ENCODE measurements at regions not wholly inside any gene's neighbourhood (a gene's known extent, or its start where the extent isn't known, plus 50 kb on each side); places are given as distances from the start of the nearest gene placed in this dataset.

- Histone ChIP-seq H3K36me3 (replicated peaks in 1 of 2) (no peaks in the 10 kb centered on the region), H3K27me3 (no peaks in the 10 kb centered on the region), H3K4me3 (no peak overlapping the region), H3K9me3 (replicated peaks in 1 of 3) (no peaks in the 10 kb centered on the region), H3K27ac (no peak overlapping the region), H3K4me1 (replicated peaks in 1 of 2) (no peaks in the 10 kb centered on the region)
- 78 to 84% (median 79%) methylated on average over 2 of the region's 2 CpGs for WGBS, 4 donors
- no peak for TF ChIP-seq POLR2A (IDR thresholded peaks at IDR 0.05)
- TF ChIP-seq, protein P1, sequence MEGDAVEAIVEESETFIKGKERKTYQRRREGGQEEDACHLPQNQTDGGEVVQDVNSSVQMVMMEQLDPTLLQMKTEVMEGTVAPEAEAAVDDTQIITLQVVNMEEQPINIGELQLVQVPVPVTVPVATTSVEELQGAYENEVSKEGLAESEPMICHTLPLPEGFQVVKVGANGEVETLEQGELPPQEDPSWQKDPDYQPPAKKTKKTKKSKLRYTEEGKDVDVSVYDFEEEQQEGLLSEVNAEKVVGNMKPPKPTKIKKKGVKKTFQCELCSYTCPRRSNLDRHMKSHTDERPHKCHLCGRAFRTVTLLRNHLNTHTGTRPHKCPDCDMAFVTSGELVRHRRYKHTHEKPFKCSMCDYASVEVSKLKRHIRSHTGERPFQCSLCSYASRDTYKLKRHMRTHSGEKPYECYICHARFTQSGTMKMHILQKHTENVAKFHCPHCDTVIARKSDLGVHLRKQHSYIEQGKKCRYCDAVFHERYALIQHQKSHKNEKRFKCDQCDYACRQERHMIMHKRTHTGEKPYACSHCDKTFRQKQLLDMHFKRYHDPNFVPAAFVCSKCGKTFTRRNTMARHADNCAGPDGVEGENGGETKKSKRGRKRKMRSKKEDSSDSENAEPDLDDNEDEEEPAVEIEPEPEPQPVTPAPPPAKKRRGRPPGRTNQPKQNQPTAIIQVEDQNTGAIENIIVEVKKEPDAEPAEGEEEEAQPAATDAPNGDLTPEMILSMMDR (IDR thresholded peaks at IDR 0.05), result no peak
- intact Hi-C loops (cut with DNase I), result no loop called here
- no peak for DNase-seq
These were observed 157.7 kb upstream of the EYA4 start for GRCh38 chr6:133083248-133083967.

- intact Hi-C loops (cut with DNase I), result no loop called here
- 82 to 96% (median 93%) methylated on average over 1 of the region's 1 CpG for WGBS, 4 donors
- H3K9me3 ChIP-seq (replicated peaks in 1 of 3), result no peaks in the 10 kb centered on the region
- TF ChIP-seq POLR2A (IDR thresholded peaks at IDR 0.05), result no peak
- TF ChIP-seq, protein P1 (IDR thresholded peaks at IDR 0.05), result no peak
- H3K4me3 ChIP-seq, result no peak overlapping the region
- no peak overlapping the region for H3K27ac ChIP-seq
- H3K4me1 ChIP-seq (replicated peaks in 1 of 2), result no peaks in the 10 kb centered on the region
- H3K36me3 ChIP-seq (replicated peaks in 1 of 2), result no peaks in the 10 kb centered on the region
- H3K27me3 ChIP-seq, result no peaks in the 10 kb centered on the region
- no peak for DNase-seq
These were observed 155.7 kb upstream of the EYA4 start for GRCh38 chr6:133085471-133085870.

GRCh38 chr6:133085896-133086295 is 155.3 kb upstream of the EYA4 start:
- no peak for TF ChIP-seq POLR2A (IDR thresholded peaks at IDR 0.05)
- TF ChIP-seq, protein P1 (IDR thresholded peaks at IDR 0.05), result no peak
- H3K9me3 ChIP-seq (replicated peaks in 1 of 3), result no peaks in the 10 kb centered on the region
- intact Hi-C loops (cut with DNase I), result no loop called here
- no peaks in the 10 kb centered on the region for H3K36me3 ChIP-seq (replicated peaks in 1 of 2)
- no peaks in the 10 kb centered on the region for H3K4me1 ChIP-seq (replicated peaks in 1 of 2)
- H3K27me3 ChIP-seq, result no peaks in the 10 kb centered on the region
- H3K4me3 ChIP-seq, result no peak overlapping the region
- no peak for DNase-seq
- no peak overlapping the region for H3K27ac ChIP-seq
- WGBS, 4 donors, result 40 to 55% (median 46%) methylated on average over 2 of the region's 2 CpGs

DNA sequence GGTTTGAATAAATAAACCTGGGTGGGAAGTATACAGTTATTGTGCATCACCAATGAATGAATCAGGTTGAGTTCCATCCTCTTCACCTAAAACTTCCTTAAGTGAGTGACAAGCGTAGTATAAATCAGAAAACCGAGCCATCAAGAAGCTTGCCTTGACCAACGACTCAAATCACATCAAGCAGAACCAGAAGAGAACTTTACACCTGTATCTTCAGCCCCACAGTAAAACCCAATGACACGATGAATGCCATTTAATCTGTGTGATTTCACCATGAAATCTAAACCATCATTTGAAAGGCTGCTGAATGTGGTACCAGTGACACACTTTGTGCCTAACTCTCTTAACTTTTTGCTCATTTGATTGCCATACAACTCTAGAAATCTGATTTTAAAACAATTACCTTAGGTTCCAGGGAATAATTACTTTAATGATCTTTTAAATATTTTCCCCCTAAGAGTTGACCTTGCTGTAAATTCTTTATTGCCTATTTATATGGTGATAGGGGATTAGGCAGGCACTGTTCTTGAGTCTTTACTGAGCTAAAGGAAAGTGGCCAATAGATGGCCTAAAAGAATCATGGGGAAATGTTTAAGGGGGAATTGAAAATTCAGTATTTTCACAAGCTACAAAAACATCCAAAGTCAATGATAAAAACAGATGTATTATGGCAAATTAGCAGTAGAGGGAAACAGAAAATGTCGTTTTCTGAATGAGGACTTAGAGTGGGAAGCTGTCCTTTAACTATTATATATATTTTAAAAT is 152.0 kb upstream of the EYA4 start:
- H3K9me3 ChIP-seq (replicated peaks in 1 of 3), result no peaks in the 10 kb centered on the region
- H3K36me3 ChIP-seq (replicated peaks in 1 of 2), result no peaks in the 10 kb centered on the region
- no peak overlapping the region for H3K27ac ChIP-seq
- TF ChIP-seq, protein P1 (IDR thresholded peaks at IDR 0.05), result no peak
- TF ChIP-seq POLR2A (IDR thresholded peaks at IDR 0.05), result no peak
- intact Hi-C loops (cut with DNase I), result no loop called here
- WGBS, 4 donors, result 69 to 89% (median 78%) methylated on average over 5 of the region's 5 CpGs
- H3K4me3 ChIP-seq, result no peak overlapping the region
- H3K4me1 ChIP-seq (replicated peaks in 1 of 2), result no peaks in the 10 kb centered on the region
- H3K27me3 ChIP-seq, result no peaks in the 10 kb centered on the region
- DNase-seq, result no peak
